HG03520 (cell line): ENCODE measurements at regions not wholly inside any gene's neighbourhood (a gene's known extent, or its start where the extent isn't known, plus 50 kb on each side); places are given as distances from the start of the nearest gene placed in this dataset.
A peak's percentile ranks its signal among the peaks of the same experiment; 100 is the strongest.

Experiments
- ATAC-seq: cut with Tn5 transposase; IDR thresholded peaks from one replicate; pipeline ENCODE4 v1.9.1; 2021; ENCODE audit warnings: mild to moderate bottlenecking, moderate library complexity; ENCODE audit not compliant: unreplicated experiment

- no peak for ATAC-seq
Observed at GRCh38 chr1:184919892-184920291, 54.4 kb downstream of the NIBAN1 start.

- ATAC-seq = no peak
Observed at GRCh38 chr1:184915463-184916090, 58.7 kb downstream of the NIBAN1 start.

GRCh38 chr1:184914149-184914548 lies 60.2 kb downstream of the NIBAN1 start:
- ATAC-seq = no peak

DNA sequence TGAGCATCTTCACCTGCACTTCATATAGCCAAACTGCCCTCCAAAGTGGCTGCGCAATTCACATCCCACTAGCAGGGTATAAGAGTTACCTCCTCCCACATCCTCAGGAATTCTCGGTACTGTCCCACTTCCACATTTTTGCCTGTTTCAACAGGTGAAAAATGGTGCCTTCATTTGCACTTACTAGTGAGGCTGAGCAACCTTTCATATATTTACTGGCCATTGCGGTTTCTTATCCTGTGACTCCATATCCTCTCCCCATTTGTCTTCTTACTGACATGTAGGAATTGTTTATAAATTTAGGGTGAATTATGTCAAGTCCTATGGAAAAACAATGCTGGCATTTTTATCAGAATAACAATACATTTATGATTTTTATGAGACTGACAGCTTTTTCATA lies 61.9 kb downstream of the NIBAN1 start:
- ATAC-seq = no peak

DNA sequence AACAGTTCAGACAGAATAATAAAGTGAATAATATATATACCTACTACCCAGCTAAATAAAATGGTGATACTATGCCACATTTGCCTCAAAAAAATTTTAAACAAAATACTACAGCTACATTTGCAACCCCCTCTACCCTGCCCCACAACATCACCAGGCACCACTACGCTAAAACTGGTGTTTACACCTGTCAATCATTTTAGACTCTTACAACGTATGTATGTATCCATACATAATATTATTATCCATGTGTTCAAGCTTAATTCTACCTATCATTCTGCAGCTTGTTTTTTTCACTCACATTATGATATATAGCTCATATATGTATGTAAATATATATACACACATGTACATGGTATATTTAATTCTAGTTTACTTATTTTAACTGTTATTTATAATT lies 62.5 kb downstream of the NIBAN1 start:
- no peak for ATAC-seq

DNA sequence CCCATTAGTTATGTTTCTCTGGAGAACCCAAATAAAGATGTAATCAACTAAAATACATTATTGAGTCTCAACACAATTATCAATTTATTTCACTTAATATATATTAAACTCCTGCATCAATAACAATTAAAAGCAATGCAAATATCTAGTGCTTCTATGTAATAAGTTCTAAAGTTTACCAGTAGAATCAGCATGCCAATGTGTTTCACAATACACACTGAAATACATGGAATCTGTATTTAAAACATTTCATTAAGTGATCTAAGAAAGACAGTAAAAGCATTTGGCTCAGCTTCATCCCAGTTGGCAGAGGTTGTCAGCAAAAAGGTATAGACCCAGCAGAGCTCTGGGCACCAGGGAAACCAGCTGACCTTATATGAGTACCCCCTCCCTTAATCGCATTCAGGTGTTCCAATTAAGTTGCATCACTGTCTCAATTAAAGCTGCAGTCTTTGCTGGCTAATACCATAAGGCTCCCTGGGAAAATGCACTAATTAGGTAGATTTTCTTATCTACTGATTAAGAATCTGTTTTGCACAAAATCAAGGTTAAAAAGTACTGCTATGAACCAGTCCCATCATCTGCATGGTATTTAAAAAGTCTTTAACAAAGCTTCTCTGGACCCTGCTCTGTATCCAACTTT lies 63.1 kb downstream of the NIBAN1 start:
- ATAC-seq = no peak

DNA sequence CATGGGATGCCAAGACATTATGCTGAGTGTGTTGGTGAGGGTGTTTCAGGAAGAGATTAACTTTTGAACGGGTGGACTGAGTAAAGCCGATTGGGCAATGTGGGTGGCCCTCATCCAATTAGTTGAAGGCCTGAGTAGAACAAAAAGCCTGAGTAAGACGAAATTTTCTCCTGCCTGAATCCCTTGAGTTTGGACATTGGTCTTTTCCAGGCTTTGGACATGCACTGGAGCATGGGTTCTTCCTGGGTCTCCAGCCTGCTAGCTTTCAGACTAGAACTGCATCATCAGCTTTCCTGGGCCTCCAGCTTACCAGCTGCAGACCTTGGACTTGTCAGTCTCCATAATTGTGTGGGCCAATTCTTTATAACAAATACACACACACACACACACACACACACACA lies 63.6 kb downstream of the NIBAN1 start:
- ATAC-seq = no peak

- ATAC-seq = no peak
Observed at GRCh38 chr1:184910005-184910404, 64.3 kb downstream of the NIBAN1 start.

GRCh38 chr1:184909019-184909418 lies 65.3 kb downstream of the NIBAN1 start:
- no peak for ATAC-seq

- ATAC-seq = no peak
Observed at GRCh38 chr1:184908506-184908905, 65.8 kb downstream of the NIBAN1 start.

DNA sequence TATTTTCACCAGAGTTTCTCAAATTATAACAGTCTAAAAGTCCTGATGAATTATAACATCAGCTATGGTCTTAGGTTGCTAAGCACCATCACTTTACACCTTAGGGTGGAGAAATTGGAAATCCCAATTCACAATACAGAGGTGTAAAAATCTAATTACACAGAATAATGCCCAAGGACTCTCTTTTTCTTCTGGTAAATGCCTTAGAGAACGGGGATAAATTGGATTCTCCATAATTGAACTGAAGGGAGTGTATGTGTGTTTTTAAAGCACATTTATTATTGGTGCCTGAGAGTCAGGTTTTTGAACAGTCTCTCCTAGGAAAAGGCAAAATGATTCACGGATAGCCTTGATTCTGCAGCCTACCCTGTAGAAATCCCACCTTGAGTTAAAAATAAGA lies 66.8 kb downstream of the NIBAN1 start:
- no peak for ATAC-seq

DNA sequence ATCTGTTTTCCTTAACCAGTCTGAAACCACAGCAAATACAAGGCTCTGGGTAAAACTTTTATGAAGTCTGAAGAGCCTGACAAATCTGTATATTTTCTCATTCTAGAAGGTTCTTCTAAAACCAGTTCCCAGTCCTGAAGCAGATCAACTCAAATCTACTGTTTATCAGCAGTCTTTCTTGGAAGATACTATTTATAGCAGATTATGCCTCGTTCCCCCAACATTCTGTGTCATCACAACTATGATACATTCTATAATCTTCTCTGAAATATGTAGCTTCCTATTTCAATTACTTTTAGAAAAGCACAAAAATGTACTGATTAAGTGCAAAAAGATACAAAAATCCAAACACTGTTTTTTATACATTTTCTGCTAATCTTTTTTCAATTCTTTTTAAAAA lies 67.5 kb downstream of the NIBAN1 start:
- no peak for ATAC-seq

- ATAC-seq = no peak
Observed at GRCh38 chr1:184905601-184906322, 68.5 kb downstream of the NIBAN1 start.

DNA sequence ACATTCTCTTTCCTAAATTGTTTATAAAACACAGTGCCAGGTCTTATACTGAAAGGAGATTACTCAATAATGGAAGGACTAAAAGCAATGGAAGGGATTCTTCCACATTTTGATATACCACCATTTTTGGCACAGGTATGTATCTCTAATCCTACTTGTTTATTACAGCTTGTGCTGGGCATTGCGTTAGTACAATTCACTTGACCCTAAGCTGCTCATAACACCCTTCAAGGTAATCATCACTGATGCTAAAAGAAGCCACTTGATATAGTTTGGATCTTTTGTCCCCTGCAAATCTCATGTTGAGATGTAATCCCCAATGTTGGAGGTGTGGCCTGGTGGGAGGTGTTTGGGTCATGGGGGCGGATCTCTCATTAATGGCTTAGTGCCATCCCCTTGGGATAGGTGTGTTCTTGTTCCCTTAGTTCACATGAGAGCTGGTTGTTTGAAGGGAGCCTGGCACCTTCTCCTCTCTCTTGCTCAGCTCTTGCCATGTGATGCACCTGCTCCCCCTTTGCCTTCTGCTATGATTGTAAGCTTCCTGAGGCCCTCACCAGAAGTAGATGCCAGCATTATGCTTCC lies 71.1 kb downstream of the NIBAN1 start:
- no peak for ATAC-seq

DNA sequence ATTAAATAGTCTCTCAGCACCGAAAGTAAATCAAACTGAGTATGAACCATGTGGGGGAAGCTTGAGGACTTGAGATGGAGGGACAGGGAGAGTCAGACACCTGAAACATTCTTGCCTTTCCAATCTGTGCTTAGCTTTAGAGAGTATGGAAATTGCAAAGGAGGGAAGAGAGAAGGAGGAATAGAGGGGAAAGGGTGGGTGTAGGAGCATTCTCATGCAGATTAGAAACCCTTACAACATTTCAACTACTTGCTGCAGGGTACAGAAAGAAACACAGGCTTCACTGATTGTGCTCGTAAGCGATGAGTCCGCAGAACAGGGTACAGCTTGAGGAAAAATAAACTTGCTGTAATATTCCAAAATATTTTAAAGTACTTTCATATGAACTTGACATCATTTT lies 73.8 kb downstream of the NIBAN1 start:
- no peak for ATAC-seq

DNA sequence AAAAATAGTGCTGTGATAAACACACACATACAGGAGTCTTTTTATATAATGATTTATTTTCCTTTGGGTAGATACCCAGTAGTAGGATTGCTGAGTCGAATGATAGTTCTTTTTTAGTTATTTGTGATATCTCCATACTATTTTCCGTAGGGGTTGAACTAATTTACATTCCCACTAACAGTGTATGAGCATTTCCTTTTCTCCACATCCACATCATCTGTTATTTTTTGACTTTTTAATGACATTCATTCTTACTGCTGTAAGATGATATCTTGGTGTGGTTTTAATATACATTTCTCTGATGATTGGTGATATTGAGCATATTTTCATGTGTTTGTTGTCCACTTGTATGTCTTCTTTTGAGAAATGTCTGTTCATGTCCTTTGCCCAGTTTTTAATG lies 78.3 kb downstream of the NIBAN1 start:
- no peak for ATAC-seq

- no peak for ATAC-seq
Observed at GRCh38 chr1:184895086-184895485, 79.2 kb downstream of the NIBAN1 start.

- no peak for ATAC-seq
Observed at GRCh38 chr1:184893695-184894094, 80.6 kb downstream of the NIBAN1 start.

DNA sequence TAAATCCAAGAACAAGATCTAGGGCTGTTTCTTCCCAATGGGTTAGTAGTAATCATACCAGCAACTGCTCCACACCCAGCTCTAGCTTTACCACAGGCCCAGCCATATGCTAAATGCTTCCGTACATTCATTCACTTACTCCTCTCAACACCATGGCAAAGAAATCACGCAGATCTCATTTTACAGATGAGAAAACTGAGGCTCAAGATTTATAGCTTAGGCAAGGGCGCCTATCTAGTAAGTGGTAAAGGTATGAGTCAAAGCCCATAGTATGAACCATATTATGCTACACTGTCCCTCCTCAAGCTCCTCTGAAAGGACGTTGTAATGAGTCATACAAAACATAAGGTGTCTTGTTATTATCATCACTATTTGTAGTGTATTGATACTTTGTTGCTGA lies 82.2 kb downstream of the NIBAN1 start:
- peak; percentile 95 for ATAC-seq

DNA sequence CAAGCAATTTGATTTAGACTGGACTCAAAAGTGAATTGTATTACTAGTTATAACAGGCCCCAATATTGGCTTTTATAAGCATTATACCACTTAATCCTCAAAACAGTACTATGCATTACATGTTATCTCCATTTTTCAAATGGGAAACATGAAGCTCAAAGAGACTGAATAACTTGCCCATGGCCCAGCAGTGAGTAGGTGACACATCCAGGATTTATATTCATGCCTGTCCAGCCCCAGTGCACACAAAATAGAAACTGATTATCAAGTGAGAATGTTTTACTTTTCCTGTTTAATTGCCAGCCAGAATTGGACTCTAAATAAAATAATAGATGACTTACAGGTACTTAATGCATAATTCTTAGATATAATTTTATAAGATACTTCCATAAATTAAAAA lies 82.9 kb downstream of the NIBAN1 start:
- ATAC-seq = no peak

- ATAC-seq = no peak
Observed at GRCh38 chr1:184890539-184890973, 83.8 kb downstream of the NIBAN1 start.

GRCh38 chr1:184889902-184890301 lies 84.4 kb downstream of the NIBAN1 start:
- ATAC-seq = no peak
